Mucosa of descending colon (tissue), 3 donors: ENCODE measurements at regions not wholly inside any gene's neighbourhood (a gene's known extent, or its start where the extent isn't known, plus 50 kb on each side); places are given as distances from the start of the nearest gene placed in this dataset.
"Not testable (repeated sequence)": the region's sequence is repeated elsewhere in the genome, so short reads cannot be mapped to it uniquely, and the experiment has no call there.

Source experiments
- ATAC-seq: fragments of 200-7000 bp; cut with Tn5 transposase; one replicate; pipeline ENCODE4 v1.9.1; 2020; ENCODE audit warnings: mild to moderate bottlenecking, moderate library complexity
- DNase-seq, 3 donors: peaks; one replicate each; pipeline ENCODE4 v3.0.0-alpha.2; 2020
- H3K36me3 ChIP-seq: fragments of 200-600 bp; one replicate; pipeline ENCODE4 v1.8.0; 2021; ENCODE audit warnings: low read depth, mild to moderate bottlenecking
- H3K4me1 ChIP-seq: fragments of 200-600 bp; one replicate; pipeline ENCODE4 v1.8.0; 2021; ENCODE audit warnings: low read depth, mild to moderate bottlenecking
- H3K4me3 ChIP-seq: fragments of 200-600 bp; one replicate; pipeline ENCODE4 v1.8.0; 2021; ENCODE audit warnings: mild to moderate bottlenecking
- H3K9me3 ChIP-seq: fragments of 200-600 bp; one replicate; pipeline ENCODE4 v1.8.0; 2021; ENCODE audit warnings: mild to moderate bottlenecking
- intact Hi-C, 2 donors: fragments of 100-400 bp; cut with DNase I in 1 of 2; cut with micrococcal nuclease in 1 of 2; formaldehyde crosslinking; loops; one replicate each; pipeline versions ENCODE4 v1.11.0 to v1.11.1; 2022; cut with DNase I, micrococcal nuclease
- TF ChIP-seq, protein P1 (sequence below): fragments of 200-600 bp; IDR thresholded peaks from one replicate; pipeline ENCODE4 v1.8.0; 2022; ENCODE audit warnings: antibody characterized with exemption, mild to moderate bottlenecking
- donor health status: DM: no; HTN: no; CAD: no; lungs with moderate emphysema.
- donor health status: DM: no; HTN: no; CAD: no.
- donor health status: DM: no; HTN: yes; CAD: no.

DNA sequence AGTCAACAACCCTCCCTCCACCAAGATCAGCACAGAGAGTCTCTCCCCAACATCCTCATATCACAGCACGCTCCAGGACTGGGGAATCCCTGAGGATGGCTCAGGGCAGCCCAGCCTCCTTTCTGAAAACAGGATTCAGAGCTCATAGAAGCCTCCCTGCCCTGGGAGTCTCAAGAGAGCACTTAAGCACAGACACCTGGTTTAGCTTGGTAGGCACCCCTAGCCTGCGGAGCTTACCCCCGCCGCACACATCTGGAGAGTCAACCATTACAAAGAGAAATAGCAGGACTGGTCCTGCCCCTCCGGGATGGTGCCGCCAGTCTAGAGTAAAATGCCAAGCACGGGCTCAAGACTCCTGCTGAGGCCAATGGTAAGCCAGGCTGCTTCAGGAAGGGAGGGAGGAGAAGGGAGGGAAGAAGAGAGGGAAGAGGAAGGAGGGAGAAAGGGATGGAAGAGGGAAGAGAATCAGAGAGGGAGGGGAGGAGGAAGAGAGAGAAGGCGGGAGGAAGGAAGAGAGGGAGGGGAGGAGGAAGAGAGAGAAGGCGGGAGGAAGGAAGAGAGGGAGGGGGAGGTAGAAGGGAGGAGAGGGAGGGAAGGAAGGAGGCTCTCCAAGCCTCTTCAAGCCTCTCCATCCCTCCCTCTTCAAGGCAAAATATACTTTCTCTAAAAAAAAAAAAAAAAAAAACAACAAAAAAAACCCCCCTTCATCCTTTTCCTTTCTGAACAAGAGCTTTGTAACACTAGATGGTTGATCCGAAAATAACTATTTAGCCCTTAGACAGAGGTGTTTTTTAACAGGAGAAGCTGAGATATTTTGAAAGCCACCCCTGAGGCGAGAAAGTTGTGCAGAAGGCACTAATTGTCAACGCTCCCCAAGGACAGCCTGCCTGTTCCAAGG lies 278.6 kb upstream of the TLE3 start:
- Histone ChIP-seq H3K9me3 (no peaks in the 10 kb centered on the region), H3K4me1 (no peaks in the 10 kb centered on the region), H3K4me3 (no peak overlapping the region), H3K36me3 (no peaks in the 10 kb centered on the region)
- ATAC-seq, result no peak
- TF ChIP-seq, protein P1, sequence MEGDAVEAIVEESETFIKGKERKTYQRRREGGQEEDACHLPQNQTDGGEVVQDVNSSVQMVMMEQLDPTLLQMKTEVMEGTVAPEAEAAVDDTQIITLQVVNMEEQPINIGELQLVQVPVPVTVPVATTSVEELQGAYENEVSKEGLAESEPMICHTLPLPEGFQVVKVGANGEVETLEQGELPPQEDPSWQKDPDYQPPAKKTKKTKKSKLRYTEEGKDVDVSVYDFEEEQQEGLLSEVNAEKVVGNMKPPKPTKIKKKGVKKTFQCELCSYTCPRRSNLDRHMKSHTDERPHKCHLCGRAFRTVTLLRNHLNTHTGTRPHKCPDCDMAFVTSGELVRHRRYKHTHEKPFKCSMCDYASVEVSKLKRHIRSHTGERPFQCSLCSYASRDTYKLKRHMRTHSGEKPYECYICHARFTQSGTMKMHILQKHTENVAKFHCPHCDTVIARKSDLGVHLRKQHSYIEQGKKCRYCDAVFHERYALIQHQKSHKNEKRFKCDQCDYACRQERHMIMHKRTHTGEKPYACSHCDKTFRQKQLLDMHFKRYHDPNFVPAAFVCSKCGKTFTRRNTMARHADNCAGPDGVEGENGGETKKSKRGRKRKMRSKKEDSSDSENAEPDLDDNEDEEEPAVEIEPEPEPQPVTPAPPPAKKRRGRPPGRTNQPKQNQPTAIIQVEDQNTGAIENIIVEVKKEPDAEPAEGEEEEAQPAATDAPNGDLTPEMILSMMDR, result no peak
- intact Hi-C loops, result no loop called here
- no peak for DNase-seq

DNA sequence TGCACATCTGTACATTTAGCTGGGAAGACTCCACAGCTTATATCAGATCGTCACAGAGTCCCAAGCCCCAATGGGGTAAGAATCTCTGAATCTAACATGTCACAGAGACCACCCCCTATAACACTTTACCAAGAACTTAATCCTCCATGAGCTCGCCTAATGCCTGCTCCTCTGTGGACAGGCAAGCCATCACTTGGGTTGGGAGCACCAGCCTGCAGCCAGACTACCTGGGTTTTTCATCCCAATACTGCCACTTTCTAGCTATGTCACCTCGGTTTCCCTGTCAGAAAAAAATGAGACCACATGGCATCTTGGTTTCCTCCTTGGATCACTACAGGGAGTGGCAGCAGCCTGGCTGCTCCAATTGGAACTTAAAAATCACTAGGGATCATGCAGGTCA lies 277.9 kb upstream of the TLE3 start:
- intact Hi-C loops, result no loop called here
- Histone ChIP-seq H3K36me3 (no peaks in the 10 kb centered on the region), H3K9me3 (no peaks in the 10 kb centered on the region), H3K4me3 (no peak overlapping the region), H3K4me1 (no peaks in the 10 kb centered on the region)
- no peak for ATAC-seq
- no peak for DNase-seq
- TF ChIP-seq, protein P1, result no peak

DNA sequence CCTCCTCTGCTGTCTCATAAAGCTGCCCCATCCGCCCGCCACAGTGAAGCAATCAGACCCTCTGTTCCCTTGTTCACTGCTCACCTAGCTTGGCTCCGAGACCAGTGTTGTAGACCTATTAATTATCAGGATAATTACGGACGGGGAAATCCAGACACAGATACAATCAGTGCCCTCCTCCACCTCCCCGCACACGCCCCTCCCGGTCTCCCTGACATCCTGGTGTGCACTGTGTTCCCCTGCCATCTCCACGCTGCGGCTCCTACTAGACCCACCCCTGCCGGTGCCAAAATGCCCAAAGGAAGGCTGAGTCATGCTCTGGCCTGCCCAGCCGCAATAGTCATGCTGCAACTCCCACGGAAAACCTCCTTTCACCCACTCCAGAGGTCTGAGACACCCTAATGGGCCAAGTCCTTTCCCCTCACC lies 277.3 kb upstream of the TLE3 start:
- TF ChIP-seq, protein P1, result no peak
- intact Hi-C loops, result no loop called here
- no peak overlapping the region for H3K4me3 ChIP-seq
- no peaks in the 10 kb centered on the region for H3K4me1 ChIP-seq
- no peaks in the 10 kb centered on the region for H3K9me3 ChIP-seq
- ATAC-seq, result no peak
- DNase-seq, result no peak
- no peaks in the 10 kb centered on the region for H3K36me3 ChIP-seq

DNA sequence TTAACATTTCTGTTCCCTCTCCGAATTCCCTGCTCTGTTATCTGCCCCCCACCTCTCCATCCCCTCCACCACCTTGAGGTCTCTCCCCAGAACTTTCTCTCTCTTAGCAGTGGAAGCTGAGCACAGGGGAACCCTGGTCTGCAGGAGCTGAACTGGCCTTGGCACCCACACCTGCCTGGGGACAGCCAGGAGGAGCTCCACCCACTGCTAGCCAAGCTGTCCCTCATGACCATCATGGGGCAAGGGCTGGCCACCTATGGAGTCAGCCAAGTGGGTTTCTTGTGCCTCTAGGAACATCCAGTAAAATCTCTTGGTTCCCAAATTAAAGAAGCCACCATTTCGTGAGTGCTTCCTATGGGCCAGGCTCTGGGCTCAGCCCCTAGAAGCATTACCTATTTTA lies 276.4 kb upstream of the TLE3 start:
- intact Hi-C loops, result no loop called here
- H3K4me1 ChIP-seq, result no peaks in the 10 kb centered on the region
- ATAC-seq (no peak), DNase-seq (no peak)
- H3K36me3 ChIP-seq, result no peaks in the 10 kb centered on the region
- H3K9me3 ChIP-seq, result no peaks in the 10 kb centered on the region
- TF ChIP-seq, protein P1, result no peak
- no peak overlapping the region for H3K4me3 ChIP-seq

DNA sequence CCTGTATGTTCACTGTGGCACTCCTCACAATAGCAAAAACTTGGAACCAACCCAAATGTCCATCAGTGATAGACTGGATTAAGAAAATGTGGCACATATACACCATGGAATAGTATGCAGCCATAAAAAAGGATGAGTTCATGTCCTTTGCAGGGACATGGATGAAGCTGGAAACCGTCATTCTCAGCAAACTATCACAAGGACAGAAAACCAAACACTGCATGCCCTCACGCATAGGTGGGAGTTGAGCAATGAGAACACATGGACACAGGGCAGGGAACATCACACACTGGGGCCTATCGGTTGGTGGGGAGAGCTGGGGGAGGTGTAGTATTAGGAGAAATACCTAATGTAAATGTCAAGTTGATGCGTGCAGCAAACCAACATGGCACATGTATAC lies 275.7 kb upstream of the TLE3 start:
- H3K36me3 ChIP-seq, H3K4me1 ChIP-seq, H3K4me3 ChIP-seq, H3K9me3 ChIP-seq, intact Hi-C loops, ATAC-seq, DNase-seq: not testable (repeated sequence)

DNA sequence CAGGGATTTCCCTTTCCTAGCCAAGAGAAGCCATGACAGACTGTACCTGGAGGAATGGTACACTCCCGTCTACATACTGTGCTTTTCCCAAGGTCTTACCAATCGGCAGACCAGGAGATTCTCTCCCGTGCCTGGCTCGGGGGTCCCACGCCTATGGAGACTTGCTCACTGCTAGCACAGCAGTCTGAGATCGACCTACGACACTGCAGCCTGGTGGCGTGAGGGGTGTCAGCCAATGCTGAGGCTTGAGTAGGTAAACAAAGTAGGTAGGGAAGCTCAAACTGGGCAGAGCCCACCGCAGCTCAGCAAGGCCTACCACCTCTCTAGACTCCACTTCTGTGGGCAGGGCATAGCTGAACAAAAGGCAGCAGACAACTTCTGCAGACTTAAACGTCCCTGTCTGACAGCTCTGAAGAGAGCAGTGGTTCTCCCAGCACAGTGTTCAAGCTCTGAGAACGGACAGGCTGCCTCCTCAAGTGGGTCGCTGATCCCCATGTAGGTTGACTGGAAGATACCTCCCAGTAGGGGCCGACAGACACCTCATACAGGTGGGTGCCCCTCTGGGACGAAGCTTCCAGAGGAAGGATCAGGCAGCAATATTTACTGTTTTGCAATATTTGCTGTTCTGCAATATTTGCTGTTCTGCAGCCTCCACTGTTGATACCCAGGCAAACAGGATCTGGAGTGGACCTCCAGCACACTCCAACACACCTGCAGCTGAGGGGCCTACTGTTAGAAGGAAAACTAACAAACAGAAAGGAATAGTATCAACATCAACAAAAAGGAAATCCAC lies 270.4 kb upstream of the TLE3 start:
- H3K9me3 ChIP-seq, intact Hi-C loops, ATAC-seq, H3K4me1 ChIP-seq, H3K36me3 ChIP-seq, H3K4me3 ChIP-seq, DNase-seq: not testable (repeated sequence)

DNA sequence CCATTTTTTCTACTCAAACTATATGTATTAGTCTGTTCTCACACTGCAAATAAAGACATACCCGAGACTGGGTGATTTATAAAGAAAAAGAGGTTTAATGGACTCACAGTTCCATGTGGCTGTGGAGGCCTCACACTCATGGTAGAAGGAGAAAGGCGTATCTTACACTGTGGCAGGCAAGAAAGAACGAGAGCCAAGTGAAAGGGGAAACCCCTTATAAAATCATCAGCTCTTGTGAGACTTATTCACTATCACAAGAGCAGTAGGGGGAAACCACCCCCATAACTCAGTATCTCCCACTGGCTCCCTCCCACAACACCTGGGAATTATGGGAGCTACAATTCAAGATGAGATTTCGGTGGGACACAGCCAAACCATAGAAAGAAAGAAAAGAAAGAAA lies 266.3 kb upstream of the TLE3 start:
- H3K4me3 ChIP-seq, H3K4me1 ChIP-seq, H3K9me3 ChIP-seq, DNase-seq, ATAC-seq, intact Hi-C loops, H3K36me3 ChIP-seq: not testable (repeated sequence)
